HG02798 (cell line): ENCODE measurements at regions not wholly inside any gene's neighbourhood (a gene's known extent, or its start where the extent isn't known, plus 50 kb on each side); places are given as distances from the start of the nearest gene placed in this dataset.

ENCODE experiments used
- ATAC-seq: cut with Tn5 transposase; IDR thresholded peaks from one replicate; pipeline ENCODE4 v1.9.1; 2021; ENCODE audit warnings: mild to moderate bottlenecking; ENCODE audit not compliant: unreplicated experiment, poor library complexity

DNA sequence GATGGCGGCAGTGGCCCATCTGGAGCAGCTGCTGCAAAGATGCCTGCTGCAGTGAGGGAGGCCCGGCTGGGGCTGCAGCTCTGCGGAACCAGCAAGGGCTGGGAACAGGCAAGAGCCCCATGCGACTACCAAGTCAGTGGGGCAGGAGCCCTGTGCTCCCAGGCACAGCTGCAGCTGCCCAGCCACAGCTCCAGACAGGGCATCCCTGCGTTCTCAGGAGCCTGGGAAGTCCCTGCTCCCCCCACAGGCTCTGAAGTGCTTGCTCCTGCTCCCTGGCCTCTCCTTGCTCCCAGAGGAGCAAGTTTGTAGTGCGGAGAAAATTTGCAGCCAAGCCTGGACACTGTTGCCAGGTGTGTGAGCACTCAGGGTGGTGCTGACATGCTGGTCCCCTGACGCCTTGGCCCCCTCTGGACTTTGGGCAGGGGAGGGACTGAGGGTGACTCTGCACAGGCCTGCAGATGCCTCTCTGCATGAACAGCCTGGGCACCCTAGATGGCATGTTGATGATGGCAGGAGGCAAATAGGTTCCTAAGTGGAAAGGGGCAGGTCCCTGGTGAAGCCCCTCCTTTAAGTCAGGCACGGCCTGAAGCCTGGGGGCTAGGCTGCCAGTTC is 105.6 kb downstream of the LYZL1 start:
- no peak for ATAC-seq

DNA sequence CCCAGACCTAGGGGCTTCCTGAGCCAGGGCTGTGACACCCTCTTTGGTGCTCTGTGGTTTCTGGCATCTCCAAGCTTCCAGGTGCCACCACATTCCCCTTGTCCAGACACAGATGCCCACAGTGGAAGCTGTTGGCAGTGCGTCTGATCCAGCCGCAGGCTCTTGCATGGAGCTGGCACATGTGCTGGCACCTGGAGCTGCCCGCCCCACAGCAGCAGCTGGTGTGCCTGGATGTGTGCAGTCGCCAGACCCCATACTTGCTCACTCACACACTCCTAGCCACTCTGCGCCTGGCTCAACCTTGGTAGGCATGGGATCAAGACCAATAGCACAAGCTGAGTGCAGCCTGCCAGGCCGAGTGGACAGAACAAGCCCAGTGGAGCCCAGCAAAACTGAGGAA is 106.5 kb downstream of the LYZL1 start:
- ATAC-seq: no peak

DNA sequence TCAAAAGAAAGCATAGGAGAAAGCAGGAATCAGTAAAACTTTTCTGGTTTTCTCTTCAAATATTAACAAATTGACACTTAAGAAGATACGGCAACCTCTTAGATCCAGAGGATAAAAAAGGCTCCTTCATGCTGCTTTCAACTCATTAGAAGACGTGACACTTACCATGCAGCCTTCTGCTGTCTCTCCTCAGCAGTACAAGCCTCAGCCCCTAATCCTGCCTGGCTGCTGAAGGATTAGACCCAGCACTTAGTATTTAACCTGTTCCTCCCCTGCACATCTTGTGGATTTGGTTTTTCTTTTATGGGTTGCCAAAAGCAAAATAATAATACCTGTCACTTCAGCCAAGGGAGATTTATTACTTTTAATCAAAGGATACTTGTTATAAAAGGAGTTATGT is 108.4 kb downstream of the LYZL1 start:
- ATAC-seq: no peak

DNA sequence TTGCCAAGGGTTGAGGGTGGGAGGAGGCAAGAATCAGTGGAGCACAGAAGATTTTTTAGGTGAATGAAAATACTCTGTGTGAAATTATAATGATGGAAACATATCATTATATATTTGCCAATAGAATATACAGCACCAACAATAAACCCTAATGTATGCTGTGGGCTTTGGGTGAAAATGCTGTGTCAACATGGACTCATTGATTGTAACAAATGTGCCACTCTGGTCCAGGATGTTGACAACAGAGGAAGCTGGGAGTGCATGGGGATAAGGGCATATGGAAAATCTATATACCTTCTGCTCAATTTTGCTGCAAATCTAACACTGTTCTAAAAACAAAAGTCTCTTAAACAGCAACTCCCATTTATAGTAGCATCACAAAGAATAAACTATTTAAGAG is 114.3 kb downstream of the LYZL1 start:
- ATAC-seq: no peak

DNA sequence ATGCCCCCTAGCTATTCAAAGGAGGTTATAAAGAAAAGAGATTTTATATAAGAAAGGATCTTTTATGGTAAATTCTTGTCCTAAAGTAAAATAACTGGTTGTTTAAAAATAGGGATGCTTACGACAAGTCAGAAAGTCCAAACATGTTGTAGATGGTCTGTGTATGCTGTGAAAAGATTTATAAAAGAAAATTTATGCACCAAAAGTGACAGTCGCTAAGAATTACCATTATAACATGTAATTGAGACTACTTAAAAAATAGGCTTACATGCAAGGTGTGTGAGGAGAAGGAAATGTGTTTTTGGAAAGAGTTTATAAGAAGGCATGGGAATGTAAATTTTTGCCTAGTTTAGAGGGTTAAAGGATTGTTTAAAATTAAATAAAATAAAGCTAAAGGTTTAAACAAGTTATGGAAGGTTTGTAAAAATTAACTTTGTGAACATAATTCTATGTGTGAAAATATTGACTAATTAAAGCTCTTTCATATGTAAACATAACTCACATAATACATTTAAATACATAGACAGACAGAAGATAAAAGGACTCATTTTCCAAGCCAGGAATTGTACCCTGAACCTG is 118.5 kb downstream of the LYZL1 start:
- no peak for ATAC-seq
